ENCODE measurements at regions not wholly inside any gene's neighbourhood (a gene's known extent, or its start where the extent isn't known, plus 50 kb on each side); places are given as distances from the start of the nearest gene placed in this dataset.

DNA sequence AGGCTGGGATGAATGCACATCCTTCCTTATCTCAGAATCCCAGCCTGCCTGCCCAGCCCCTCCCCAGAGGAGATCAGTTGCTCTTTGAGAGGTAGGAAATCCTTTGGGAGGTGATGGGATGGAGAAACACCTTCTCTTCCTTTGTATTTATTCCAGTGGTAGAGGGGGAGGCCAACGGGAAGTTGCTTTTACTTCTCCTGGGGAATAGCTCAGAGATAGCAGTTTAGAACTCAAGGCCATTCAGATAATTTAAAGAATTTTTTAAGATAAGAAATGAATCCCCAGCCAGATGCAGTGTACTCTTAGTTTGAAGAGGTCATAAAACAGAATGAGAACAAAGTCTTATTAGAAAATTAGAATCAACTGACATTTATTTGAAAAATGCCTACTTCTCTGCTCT, 67.4 kb upstream of the PPM1B start (continued):
- TF ChIP-seq, protein P1, sequence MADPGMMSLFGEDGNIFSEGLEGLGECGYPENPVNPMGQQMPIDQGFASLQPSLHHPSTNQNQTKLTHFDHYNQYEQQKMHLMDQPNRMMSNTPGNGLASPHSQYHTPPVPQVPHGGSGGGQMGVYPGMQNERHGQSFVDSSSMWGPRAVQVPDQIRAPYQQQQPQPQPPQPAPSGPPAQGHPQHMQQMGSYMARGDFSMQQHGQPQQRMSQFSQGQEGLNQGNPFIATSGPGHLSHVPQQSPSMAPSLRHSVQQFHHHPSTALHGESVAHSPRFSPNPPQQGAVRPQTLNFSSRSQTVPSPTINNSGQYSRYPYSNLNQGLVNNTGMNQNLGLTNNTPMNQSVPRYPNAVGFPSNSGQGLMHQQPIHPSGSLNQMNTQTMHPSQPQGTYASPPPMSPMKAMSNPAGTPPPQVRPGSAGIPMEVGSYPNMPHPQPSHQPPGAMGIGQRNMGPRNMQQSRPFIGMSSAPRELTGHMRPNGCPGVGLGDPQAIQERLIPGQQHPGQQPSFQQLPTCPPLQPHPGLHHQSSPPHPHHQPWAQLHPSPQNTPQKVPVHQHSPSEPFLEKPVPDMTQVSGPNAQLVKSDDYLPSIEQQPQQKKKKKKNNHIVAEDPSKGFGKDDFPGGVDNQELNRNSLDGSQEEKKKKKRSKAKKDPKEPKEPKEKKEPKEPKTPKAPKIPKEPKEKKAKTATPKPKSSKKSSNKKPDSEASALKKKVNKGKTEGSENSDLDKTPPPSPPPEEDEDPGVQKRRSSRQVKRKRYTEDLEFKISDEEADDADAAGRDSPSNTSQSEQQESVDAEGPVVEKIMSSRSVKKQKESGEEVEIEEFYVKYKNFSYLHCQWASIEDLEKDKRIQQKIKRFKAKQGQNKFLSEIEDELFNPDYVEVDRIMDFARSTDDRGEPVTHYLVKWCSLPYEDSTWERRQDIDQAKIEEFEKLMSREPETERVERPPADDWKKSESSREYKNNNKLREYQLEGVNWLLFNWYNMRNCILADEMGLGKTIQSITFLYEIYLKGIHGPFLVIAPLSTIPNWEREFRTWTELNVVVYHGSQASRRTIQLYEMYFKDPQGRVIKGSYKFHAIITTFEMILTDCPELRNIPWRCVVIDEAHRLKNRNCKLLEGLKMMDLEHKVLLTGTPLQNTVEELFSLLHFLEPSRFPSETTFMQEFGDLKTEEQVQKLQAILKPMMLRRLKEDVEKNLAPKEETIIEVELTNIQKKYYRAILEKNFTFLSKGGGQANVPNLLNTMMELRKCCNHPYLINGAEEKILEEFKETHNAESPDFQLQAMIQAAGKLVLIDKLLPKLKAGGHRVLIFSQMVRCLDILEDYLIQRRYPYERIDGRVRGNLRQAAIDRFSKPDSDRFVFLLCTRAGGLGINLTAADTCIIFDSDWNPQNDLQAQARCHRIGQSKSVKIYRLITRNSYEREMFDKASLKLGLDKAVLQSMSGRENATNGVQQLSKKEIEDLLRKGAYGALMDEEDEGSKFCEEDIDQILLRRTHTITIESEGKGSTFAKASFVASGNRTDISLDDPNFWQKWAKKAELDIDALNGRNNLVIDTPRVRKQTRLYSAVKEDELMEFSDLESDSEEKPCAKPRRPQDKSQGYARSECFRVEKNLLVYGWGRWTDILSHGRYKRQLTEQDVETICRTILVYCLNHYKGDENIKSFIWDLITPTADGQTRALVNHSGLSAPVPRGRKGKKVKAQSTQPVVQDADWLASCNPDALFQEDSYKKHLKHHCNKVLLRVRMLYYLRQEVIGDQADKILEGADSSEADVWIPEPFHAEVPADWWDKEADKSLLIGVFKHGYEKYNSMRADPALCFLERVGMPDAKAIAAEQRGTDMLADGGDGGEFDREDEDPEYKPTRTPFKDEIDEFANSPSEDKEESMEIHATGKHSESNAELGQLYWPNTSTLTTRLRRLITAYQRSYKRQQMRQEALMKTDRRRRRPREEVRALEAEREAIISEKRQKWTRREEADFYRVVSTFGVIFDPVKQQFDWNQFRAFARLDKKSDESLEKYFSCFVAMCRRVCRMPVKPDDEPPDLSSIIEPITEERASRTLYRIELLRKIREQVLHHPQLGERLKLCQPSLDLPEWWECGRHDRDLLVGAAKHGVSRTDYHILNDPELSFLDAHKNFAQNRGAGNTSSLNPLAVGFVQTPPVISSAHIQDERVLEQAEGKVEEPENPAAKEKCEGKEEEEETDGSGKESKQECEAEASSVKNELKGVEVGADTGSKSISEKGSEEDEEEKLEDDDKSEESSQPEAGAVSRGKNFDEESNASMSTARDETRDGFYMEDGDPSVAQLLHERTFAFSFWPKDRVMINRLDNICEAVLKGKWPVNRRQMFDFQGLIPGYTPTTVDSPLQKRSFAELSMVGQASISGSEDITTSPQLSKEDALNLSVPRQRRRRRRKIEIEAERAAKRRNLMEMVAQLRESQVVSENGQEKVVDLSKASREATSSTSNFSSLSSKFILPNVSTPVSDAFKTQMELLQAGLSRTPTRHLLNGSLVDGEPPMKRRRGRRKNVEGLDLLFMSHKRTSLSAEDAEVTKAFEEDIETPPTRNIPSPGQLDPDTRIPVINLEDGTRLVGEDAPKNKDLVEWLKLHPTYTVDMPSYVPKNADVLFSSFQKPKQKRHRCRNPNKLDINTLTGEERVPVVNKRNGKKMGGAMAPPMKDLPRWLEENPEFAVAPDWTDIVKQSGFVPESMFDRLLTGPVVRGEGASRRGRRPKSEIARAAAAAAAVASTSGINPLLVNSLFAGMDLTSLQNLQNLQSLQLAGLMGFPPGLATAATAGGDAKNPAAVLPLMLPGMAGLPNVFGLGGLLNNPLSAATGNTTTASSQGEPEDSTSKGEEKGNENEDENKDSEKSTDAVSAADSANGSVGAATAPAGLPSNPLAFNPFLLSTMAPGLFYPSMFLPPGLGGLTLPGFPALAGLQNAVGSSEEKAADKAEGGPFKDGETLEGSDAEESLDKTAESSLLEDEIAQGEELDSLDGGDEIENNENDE (IDR thresholded peaks at IDR 0.05; ENCODE audit: insufficient replicate concordance, low read length), result no peak
- TF ChIP-seq ASH2L (IDR thresholded peaks at IDR 0.05; ENCODE audit: low read length) (no peak), ZNF274 (IDR thresholded peaks at IDR 0.05; ENCODE audit: borderline replicate concordance, extremely low read depth, low read length) (no peak), POLR2A (IDR thresholded peaks at IDR 0.05; ENCODE audit: control extremely low read depth in 1 of 2, low read depth in 2 of 2, low read length in 2 of 2) (no peak)
- TF ChIP-seq, protein P2, sequence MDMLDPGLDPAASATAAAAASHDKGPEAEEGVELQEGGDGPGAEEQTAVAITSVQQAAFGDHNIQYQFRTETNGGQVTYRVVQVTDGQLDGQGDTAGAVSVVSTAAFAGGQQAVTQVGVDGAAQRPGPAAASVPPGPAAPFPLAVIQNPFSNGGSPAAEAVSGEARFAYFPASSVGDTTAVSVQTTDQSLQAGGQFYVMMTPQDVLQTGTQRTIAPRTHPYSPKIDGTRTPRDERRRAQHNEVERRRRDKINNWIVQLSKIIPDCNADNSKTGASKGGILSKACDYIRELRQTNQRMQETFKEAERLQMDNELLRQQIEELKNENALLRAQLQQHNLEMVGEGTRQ (IDR thresholded peaks at IDR 0.05; ENCODE audit: low read length), result no peak
- TF ChIP-seq, protein P3, sequence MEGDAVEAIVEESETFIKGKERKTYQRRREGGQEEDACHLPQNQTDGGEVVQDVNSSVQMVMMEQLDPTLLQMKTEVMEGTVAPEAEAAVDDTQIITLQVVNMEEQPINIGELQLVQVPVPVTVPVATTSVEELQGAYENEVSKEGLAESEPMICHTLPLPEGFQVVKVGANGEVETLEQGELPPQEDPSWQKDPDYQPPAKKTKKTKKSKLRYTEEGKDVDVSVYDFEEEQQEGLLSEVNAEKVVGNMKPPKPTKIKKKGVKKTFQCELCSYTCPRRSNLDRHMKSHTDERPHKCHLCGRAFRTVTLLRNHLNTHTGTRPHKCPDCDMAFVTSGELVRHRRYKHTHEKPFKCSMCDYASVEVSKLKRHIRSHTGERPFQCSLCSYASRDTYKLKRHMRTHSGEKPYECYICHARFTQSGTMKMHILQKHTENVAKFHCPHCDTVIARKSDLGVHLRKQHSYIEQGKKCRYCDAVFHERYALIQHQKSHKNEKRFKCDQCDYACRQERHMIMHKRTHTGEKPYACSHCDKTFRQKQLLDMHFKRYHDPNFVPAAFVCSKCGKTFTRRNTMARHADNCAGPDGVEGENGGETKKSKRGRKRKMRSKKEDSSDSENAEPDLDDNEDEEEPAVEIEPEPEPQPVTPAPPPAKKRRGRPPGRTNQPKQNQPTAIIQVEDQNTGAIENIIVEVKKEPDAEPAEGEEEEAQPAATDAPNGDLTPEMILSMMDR (IDR thresholded peaks at IDR 0.05; ENCODE audit: control extremely low read depth in 1 of 3, insufficient read depth in 1 of 3, low read depth in 1 of 3, low read length in 3 of 3), result no peak
- TF ChIP-seq, protein P4, sequence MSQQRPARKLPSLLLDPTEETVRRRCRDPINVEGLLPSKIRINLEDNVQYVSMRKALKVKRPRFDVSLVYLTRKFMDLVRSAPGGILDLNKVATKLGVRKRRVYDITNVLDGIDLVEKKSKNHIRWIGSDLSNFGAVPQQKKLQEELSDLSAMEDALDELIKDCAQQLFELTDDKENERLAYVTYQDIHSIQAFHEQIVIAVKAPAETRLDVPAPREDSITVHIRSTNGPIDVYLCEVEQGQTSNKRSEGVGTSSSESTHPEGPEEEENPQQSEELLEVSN (IDR thresholded peaks at IDR 0.05), result no peak
